ENCODE measurements at regions not wholly inside any gene's neighbourhood (a gene's known extent, or its start where the extent isn't known, plus 50 kb on each side); places are given as distances from the start of the nearest gene placed in this dataset.

DNA sequence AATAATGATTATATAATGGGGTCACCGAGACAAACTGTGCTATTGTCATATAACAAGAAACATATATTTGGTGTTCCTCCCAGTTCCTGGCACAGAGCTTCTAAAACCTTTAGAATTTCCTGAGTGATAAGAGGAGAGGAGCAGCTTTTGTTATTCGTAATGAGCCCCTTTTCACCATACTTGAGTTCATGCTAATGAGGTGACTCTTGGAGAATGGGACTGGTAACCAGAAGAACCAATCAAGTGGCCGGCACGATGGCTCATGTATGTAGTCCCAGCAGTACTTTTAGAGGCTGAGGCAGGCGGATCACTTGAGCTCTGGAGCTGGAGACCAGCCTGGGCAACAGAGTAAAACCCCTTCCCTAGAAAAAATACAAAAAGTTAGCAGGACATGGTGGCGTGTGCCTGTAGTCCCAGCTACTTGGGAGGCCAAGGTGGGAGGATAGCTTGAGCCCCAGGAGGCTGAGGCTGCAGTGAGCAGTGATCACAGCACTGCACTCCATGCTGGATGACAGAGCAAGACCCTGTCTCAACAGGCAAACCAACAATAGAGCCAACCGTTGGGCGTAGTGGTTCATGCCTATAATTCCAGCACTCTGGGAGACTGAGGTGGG is 62.7 kb upstream of the FTH1 start:
- DNase-seq (ENCODE audit: low spot score), result no peak

DNA sequence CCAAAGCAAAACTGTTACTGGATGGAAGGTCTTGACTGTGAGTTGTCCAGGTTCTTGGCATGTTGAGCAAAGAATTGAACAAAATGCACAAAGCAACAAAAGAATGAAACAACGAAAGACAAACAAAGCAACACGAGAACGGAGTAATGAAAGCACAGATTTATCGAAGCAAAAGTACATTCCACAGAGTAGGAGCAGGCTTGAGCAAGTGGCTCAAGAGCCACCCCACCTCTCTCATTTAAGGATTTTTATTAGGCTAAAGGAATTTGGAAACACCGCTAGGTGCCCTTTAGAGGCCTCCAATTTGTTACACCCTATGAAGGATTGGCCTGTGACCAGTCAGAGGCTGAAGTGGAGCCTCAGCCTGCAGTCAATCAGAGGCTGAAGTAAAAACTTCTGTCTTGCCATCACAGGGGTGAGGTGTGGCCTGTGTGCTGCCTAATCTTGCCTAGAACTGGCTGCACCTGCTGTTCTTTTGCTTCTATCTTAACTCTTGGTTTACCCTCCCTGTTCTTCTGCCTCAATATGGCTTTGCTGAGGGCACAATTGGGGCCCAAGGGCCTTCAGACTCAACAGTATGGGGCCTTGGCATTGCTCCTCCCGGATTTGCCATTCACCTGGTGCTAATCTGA is 59.4 kb upstream of the FTH1 start:
- no peak for DNase-seq (ENCODE audit: low spot score)

DNA sequence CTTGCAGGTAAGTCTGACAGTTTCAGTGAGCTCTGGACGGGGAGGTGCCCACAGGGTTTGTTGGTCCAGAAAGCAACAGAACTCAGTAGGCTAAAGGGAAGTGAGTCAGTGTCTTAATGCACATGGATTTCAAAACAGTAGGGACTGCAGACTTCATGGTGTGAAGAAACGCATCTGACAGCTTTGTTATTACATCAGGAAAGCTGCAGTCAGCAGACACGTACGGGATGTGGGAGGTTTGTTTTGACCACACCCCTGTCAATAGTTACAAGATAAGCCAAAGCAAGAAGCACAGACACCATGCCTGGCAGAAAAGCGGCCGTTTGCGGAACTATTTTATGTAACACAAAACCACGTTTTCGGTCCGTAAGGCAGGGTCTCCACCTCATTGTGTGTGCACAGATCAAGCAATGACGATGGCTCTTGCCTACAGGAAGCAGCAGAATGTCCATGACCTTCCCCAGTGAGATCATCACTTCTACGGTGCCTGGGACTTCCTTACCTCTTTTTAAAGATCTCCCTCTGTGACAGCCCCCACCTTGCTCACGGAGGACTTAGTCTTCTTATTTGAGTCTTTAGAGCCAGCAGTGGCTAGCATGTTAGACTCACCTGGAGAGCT is 58.2 kb upstream of the FTH1 start:
- DNase-seq (ENCODE audit: low spot score), result peak; percentile 89

DNA sequence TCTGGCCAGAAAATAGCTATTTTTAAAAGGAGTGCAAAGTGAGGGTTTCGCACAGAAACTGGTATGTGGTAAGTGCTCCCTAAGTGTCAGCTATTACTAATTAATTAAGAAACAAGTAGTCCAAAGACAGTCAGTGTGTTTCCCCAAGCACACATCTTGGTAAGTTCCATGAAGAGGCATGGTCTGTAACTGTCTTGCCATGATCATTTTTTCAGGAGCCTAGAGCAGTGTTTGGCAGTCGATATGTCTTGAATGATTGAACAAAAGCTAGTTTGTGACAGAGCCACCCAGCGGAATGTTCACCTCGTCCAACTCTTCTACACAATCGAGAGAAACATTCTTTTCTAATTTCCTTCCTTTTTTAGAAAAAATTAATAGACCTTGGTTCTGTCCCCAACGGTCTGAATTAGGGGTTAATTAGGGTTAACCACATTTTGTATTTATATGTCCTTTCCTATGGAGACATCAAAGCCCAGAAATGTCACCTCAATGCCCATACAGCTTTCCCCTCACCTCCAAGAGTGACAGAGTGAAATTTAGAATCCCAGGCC is 57.6 kb upstream of the FTH1 start:
- no peak for DNase-seq (ENCODE audit: low spot score)

DNA sequence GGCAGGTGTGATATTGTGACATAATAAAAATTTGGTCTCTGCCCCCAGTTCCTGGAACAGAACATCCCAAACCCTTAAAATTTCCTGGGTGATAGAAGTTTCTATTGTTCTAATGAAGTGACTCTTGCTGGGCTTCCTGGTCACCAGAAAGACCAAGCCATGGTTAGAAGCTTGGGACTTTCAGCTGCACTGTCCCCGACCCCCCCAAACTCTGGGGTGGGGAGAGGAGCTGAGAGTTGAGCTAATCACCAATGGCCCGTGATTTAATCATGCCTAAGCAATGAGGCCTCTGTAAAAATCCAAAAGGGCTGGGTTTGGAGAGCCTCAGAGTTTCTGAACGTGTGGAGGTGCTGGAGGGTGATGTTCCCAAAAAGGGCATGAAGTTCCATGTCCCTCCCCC is 54.8 kb upstream of the FTH1 start:
- no peak for DNase-seq (ENCODE audit: low spot score)

DNA sequence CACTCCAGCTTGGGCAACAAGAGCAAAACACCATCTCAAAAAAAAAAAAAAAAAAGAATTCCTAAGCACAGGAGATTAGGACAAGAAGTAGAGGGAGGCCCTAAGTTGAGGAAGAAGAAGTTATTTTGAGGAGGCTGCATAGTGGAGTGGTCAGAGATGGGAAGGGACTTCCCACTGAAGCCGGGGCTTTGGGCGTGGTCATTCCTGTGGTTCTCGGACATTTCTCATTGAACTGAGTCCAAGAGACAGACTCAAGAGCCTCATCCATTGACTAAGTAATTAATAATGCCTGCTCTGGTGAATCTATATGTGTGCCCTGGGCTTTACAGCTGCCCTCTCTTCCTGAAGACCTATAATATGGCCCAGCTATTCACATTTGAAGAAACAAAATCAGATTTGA is 53.2 kb upstream of the FTH1 start:
- no peak for DNase-seq (ENCODE audit: low spot score)

DNA sequence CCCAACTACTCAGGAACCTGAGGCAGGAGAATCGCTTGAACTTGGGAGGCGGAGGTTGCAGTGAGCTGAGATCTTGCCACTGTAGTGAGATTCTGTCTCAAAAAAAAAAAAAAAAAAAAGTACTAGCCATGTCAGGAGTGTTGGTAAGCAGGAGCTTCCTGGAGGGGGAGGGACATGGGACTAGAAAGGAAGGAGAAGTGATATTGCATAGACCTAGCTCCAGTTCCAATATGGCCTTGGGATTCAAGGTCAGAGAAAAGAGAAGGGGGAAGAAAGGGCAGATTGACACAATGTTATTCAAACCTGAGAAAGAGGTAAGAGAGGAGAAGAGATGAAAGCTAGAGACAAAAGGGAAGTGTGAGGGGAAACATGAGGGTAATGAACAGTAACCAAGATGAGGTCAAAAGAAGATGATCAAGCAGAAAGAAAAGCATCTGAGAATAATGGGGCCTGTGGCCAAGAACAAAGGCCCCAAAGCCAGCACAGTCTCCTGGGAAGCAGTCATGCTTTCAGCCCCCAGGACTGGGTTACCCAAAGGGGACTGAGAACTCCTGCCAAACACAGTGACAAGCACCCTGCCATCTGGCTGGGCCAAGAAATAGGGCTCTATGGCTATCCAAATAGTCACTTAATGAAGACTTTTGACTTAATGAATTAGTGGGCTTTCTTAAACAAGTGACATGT is 51.7 kb upstream of the FTH1 start:
- DNase-seq (ENCODE audit: low spot score), result no peak

DNA sequence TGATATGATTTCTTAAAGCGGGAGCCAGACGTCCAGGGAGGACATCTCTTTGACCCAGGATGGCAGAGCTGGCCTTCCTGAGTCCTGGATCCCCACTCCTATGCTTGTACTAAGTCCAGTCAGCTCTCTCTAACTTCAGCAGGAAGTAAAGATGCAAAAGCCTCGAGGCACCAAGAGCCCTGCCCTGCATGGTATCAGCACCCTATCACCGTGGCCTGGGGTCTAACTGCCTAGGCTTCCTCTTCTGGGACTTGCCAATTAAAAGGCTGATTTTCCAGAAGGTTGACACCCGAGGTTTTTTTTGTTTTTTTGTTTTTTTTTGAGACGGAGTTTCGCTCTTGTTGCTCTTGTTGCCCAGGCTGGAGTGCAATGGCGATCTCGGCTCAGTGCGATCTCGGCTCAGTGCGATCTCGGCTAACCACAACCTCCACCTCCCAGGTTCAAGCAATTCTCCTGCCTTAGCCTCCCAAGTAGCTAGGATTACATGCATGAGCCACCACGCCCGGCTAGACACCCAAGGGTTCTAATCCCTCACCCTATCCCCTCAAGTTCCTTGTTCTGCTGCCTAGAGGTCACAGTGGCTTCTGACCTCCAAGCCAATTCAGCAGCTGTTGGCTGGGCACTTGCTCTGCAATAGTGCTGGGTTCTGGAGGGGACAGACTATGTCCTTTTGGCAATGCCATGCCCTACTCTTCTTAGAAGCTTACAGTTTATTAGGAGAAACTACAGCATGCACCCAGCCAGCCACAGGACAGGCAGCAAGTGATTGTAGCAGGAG is 50.6 kb upstream of the FTH1 start:
- DNase-seq (ENCODE audit: low spot score), result no peak

All from kidney tubule cell (primary cell).